Stimulated activated CD4-positive, alpha-beta T cell treated with anti-CD3 and anti-CD28 coated beads, Interleukin-1b, Interleukin-23, amount 100 ng/mL, for 4 hours (primary cell): ENCODE measurements at regions not wholly inside any gene's neighbourhood (a gene's known extent, or its start where the extent isn't known, plus 50 kb on each side); places are given as distances from the start of the nearest gene placed in this dataset.

Source experiments
- DNase-seq, 2 donors: peaks; one replicate each; pipeline ENCODE4 v3.0.0-alpha.2; 2020; ENCODE audit warnings: low read depth in 2 of 2

GRCh38 chr5:113800686-113801085, 287.2 kb downstream of the YTHDC2 start:
- DNase-seq, result no peak

- DNase-seq, result no peak
Measured at GRCh38 chr5:113804264-113804663, 290.8 kb downstream of the YTHDC2 start.

DNA sequence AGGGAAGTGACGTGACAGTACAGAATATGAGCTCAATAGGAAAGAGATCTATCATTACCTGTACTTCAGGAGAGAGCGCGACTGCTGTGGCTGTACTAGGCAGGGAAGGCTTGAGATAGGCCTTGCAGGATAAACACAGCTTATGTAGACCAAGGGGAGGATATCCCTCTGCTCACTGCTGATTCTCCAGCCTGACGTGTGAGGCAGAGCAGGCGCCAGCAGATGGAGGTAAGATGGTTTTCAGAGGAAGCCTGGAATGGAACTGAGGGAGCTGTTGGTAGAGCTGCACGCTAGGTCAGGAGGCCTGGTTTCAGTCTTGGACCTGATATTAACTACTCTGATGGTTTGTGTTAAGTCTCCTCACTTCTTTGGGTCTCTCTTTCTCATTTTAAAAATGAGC, 291.4 kb downstream of the YTHDC2 start:
- no peak for DNase-seq

- DNase-seq, result no peak
Measured at GRCh38 chr5:113806250-113806649, 292.8 kb downstream of the YTHDC2 start.

- no peak for DNase-seq
Measured at GRCh38 chr5:113806904-113807303, 293.4 kb downstream of the YTHDC2 start.

DNA sequence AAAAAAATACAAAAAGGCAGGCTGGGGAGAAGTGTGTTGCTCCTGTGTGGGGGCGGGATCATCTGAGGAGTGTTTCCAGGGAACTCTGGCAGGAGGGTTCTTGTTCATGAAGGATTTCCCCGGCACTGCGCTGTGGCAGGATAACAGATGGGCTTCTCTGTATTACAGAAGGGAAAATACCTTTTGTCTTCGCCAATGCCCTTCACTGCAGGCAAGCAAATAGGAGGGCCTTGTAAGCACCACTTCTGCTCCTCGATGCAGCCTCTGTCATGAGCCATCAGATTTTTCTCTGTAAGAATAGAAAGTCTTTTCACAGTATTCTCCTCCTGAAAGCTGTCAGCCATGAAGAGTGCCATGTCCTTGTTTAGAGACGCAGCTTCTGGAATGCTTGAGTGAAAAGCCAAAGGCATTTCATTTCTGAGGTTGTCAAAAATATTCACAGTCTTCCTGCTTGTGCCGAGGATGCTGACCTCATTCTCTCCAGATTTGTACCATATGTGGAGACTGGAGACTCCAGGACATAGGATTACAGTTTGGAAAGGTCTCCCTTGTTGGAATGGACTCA, 294.0 kb downstream of the YTHDC2 start:
- no peak for DNase-seq

GRCh38 chr5:113808956-113809355, 295.5 kb downstream of the YTHDC2 start:
- DNase-seq, result no peak

DNA sequence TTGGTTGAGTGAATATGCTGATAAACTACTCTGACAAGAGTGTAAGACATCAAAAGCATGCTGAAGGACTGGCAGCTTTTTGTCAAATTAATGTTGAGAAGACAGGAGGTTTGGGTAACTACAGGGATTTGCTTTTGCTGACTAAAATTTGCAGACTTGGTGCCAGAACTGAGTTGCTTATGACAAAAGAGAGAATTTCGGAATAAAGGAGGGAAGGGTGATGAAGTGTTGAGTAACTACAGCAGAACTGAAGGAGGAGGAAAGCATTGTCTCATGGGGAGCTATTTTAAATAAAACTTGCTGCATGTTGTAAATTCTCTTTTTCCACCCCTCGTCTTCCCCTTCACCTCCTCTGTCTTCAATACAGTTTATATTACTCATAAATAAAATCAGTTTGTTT, 296.1 kb downstream of the YTHDC2 start:
- no peak for DNase-seq

DNA sequence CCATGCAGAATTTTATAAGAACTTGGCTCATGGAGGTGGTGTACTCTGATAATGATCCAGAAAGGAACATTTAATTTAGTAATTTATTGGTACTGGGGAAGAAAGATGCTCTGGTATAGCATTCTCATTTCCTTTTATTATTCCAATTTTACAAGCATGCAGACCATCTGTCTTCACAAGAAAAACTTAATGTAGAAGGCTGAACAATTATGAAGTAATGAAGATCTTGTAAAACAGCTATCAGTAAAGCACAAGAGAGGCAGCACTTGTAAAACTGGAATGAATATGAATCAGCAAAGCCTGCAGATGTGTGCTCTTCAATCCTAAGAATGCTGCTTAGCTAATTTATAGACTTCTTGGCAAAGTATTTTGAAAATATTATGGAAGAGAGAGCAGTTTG, 300.0 kb downstream of the YTHDC2 start:
- no peak for DNase-seq

DNA sequence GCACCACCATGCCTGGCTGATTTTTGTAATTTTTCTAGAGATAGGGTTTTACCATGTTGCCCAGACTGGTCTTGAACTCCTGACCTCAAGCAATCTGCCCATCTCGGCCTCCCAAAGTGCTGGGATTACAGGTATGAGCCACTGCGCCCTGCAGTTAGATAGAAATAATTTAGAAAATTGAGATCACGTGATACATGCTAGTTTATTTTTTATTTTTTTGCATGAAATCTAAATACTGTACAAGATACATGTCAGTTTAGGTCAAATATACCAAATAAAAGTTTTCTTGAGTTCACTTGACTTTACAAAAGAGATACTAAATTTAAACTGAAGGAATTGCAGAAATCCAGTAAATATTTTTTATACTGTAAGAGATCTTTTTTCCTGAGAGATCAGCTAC, 304.2 kb downstream of the YTHDC2 start:
- DNase-seq, result no peak

DNA sequence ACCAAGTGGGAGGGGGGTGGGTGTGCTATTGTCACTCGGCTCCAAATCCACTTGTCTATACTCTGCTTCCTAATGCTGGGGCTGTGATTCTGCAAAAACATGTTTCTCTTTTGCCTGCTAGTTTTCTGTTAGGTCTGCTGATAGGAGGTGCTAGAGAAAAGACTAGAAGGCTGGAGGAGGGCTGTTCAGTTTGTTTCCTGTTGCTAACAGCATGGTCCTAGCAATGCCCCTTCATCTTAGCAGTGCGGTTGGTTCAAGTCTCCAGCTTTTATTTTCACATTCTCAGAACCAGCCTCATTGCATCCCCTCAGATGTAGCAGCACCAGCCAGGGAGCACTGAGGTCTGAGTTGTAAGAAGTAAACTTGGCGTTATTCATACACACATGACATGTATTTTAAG, 310.2 kb downstream of the YTHDC2 start:
- no peak for DNase-seq

DNA sequence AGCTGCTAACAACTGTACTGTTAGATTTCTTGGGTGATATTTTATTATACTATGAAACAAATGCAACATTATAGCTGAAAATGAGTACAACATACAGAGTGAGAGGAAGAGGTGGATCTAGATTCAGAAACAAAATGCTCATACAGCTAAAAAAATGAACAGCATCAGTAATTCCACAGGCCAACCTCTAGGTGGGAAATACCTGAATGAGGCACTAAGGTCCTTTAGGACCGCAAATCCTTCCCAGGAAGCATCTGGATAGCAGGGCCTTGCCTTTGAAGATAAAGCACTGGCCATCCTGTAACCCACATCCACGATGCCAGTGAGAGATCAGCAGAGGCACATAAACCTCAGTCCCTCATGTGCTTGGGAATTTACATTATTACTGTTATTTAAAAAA, 310.8 kb downstream of the YTHDC2 start:
- DNase-seq, result no peak

DNA sequence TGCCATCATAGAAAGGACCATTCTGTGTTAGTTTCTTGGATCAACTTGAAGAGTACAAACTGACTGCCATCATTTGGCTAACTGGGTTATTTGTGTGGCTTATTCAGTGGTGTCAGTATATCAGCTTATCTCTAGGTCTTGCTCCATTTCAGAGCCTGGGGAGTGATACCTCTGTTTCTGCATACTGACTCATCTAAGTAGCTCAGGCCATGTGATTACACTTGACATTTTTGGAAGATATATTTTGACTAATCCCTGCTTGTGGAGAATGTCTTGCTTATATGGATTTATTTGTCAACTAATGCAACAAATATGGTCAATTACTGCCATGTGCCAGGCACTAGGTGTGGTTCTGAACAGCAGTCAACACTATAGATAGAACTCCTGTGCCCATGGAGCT, 311.7 kb downstream of the YTHDC2 start:
- no peak for DNase-seq

DNA sequence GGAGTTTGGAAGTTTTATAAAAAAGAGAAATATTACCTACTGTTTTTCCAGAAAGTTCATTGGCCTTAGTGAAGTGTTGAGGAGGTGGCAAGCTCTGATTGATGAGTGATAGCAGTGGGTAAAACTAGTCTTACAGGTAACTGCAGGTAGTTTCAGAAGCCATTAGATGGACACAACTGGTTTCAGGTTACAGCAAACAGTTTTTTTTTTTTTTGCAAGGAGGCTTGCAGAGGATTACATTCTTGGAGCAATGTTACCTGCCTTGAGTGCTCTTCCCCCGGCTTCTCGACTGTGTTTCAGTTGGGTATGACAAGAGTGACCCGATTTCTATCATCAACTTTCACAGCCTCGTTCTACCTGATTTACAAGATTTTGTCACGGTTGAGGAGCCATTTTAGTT, 333.4 kb downstream of the YTHDC2 start:
- no peak for DNase-seq

GRCh38 chr5:113864437-113864836, 350.9 kb downstream of the YTHDC2 start:
- no peak for DNase-seq

GRCh38 chr5:113866763-113867162, 353.3 kb downstream of the YTHDC2 start:
- no peak for DNase-seq

DNA sequence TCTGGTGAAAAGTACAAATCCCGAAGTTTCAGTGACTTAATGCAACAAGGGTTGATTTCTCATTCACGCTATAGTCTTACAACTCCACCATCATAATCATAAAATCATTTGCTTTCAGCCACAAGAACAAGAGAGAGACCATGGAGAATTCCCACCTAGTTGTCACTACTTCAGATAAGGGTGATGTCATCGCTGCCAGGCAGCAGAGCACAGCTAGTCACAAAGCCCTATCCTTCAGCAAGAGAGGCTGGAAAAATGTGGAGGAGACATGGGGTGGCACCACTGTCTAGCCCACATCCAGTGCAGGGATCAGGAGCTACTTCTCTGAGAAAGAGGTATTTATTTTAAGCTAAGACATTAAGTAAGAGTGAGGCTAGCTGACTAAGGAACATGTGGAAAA, 356.1 kb downstream of the YTHDC2 start:
- DNase-seq, result no peak

DNA sequence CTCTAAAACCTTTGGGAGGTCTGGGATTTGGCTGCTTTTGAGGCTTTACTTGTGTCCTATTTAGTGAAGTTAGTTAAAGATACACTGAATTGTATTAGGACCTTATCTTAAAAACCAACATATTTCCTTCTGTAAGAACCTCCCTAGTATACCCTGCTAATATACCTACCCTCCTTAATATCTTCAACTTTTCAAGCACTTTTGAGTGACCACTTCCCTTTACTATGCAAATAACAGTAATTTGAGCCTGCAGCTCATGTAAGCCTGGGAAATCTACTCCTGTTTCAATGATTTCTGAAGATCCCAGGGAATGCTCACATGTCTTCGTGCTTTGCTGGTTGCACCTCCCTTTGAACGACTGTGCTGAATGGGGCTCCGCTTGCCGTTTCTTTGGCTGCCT, 358.5 kb downstream of the YTHDC2 start:
- DNase-seq, result no peak

- no peak for DNase-seq
Measured at GRCh38 chr5:113875096-113875495, 361.6 kb downstream of the YTHDC2 start.

GRCh38 chr5:113891491-113891890, 378.0 kb downstream of the YTHDC2 start:
- DNase-seq, result no peak

GRCh38 chr5:113896789-113897188, 383.3 kb downstream of the YTHDC2 start:
- no peak for DNase-seq

DNA sequence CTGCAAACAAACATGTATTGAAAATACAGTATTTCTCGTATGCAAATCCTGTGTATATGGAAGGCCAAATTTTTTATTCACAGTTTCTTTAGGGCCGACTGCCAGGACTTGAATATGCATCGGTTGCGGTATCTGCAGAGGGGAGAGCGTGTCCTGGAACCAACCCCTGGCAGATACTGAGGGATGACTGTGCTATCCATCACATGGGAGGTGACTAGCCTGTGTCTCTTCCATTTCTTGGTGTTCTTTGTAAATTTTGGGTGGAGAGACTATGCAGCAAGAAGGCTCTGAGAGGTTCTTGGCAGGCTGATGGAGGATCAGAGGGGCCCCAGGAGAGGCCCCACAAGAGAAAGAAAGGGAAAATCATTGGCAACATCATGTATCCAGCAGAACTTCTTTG, 384.3 kb downstream of the YTHDC2 start:
- no peak for DNase-seq

- DNase-seq, result no peak
Measured at GRCh38 chr5:113900141-113900540, 386.6 kb downstream of the YTHDC2 start.

GRCh38 chr5:113900816-113901215, 387.3 kb downstream of the YTHDC2 start:
- DNase-seq, result no peak

DNA sequence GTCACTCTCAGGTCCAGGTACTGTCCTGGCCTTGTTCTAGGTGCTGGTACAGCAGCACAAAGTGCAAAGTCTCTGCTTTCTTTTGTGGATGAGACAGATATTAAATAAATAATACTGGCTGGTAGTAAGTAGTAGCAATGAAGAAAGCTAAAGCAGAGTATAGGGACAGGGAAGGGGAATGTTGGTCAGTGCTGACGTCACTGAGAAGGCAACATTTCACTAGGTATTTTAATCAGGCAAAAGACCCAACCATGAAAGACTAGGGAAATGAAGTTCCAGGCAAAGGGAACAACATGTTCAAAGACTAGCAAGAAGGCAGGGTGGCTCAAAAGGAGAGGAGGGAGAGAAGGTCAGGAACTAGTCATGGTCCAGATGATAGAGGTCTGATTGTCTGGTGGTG, 388.2 kb downstream of the YTHDC2 start:
- no peak for DNase-seq
